ENCODE measurements at regions not wholly inside any gene's neighbourhood (a gene's known extent, or its start where the extent isn't known, plus 50 kb on each side); places are given as distances from the start of the nearest gene placed in this dataset.

- DNase-seq, result no peak
Measured at GRCh38 chr1:5748286-5749225, 243.7 kb downstream of the NPHP4 start.

DNA sequence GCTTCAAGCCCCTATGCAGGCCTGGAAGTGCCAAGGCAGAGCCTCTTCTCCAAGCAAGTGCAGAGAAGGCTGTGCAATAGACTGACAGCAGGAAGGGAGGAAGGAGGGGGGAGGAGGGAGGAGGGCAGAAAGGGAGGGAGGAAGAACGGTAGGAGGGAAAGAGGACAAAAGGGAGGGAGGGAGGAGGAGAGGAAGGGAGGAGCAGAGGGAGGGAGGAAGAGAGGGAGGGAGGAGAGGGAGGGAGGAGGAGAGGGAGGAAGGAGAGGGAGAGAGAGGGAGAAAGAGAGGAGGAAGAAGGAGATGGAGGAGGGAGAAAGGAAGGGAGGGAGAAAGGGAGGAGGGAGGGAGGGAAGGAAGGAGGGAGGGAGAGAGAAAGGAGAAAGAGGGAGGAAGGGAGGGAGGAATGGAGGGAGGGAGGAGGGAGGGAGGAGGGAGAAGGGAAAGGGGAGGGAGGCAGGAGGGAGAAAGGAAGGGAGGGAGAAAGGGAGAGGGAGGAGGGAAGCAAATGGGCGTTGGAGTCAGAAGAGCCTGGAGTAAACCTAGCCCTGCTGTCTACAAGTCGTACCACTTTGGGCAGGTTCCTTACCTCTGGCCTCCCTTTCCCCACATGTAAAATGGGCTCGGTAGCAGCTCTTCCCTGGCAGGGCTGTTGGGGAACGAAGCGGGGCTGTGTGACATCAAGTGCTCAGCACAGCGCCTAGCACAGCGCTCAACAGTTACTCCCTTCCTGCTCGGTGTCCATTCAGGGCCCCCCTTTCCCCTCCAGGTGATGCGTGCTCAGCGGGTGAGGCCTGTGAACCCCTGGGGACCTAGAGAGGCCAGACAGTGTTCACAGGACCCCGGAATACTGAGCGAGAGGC lies 244.6 kb downstream of the NPHP4 start:
- no peak for DNase-seq

GRCh38 chr1:5746611-5747425 lies 245.4 kb downstream of the NPHP4 start:
- DNase-seq, result no peak

GRCh38 chr1:5745800-5746610 lies 246.2 kb downstream of the NPHP4 start:
- peak; percentile 63 for DNase-seq

GRCh38 chr1:5744911-5745799 lies 247.1 kb downstream of the NPHP4 start:
- DNase-seq, result no peak

GRCh38 chr1:5744341-5744740 lies 247.9 kb downstream of the NPHP4 start:
- DNase-seq, result no peak

DNA sequence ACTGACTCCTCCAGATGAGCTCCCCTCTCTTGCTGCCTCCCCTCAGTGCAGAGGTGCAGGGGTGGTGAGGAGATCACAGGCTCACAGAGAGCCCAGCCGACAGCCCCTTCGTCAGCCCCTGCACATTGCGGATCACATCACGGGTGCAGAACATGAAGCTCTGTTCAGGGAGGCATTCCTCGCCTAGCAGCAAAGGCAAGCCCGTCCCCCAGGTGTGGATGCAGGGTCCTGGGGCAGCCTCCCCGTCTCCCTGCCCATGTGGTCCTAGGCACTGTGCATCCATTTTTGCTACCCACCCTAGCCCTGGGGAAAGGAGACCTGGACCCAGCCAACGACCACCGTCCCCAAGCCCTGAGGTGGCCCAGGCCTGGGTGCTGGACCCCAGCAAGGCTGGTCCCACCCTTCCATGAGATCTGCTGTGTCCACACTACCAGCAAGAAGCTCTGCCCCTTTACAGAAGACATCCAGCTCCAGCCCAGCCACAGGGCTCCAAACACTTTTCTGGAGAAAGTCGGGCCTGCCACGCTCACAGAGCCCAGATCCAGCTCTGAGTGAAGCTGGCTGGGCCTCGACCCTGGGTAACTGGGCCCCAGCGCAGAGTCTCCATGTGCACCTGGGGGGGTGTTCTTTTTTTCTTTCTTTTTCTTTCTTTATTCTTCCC lies 248.7 kb downstream of the NPHP4 start:
- DNase-seq, result no peak

DNA sequence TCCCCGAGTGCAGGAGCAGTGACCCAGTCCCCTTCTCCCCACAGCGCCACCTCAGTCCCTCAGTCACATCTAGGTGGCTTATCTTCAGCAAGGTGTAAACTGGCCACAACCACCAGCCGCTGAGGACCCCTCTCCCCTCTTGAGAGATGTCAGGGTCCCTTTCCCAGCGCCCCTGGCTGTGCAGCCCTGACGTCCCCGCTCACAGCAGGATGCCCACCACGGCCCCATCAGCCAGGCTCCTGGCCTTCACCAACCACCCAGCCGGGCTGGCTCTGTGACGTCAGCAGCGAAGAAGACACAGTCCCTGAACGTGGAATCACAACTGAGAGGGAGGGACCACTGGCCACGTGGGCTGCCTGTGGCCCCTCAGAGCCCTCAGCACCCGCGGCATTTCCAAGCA lies 249.4 kb downstream of the NPHP4 start:
- no peak for DNase-seq

DNA sequence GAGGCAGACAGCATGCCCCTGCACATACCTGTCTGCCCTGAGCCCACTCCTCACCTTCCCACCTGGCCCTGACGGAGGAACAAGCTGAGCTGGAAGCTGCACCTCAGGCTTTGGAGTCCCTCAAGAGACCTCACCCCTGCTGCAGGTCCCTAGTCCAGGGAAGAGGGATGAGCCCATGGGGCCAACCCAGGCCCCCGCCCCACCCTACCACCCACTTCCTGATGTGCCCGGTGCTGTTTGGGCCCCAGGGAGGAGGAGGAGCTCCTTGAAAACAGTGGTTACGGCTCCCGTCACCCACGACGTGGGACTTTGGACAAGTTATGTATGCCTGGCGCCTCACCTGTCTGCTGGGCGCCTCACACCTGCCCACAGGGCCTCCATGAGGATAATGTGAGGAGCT lies 250.2 kb downstream of the NPHP4 start:
- no peak for DNase-seq

- no peak for DNase-seq
Measured at GRCh38 chr1:5740865-5741860, 251.1 kb downstream of the NPHP4 start.

GRCh38 chr1:5740450-5740849 lies 251.8 kb downstream of the NPHP4 start:
- no peak for DNase-seq

DNA sequence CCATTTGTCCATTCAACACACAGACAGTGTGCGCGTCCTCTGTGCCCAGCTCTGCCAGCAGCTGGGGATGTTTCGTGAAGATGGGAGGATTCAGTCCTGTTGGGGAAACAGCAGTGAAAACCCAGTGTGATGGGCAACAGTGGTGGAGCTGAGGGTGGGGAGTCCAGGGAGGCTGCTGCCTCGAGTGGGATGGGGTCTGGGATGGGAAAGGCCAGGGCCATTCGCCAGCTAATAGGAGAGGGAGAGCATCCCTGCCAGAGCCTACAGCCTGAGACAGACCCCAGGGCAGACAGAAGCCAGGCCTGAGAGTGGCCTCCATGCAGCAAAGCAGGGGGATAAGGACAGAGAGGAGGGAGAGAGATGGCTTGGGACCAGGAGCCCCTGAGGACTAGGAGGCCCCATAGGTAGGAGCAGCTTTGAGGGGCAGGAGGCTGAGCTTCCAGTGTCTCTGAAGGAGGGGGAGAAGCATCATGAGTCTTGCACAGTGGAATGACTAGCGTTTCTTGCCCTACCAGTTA lies 252.6 kb downstream of the NPHP4 start:
- no peak for DNase-seq

DNA sequence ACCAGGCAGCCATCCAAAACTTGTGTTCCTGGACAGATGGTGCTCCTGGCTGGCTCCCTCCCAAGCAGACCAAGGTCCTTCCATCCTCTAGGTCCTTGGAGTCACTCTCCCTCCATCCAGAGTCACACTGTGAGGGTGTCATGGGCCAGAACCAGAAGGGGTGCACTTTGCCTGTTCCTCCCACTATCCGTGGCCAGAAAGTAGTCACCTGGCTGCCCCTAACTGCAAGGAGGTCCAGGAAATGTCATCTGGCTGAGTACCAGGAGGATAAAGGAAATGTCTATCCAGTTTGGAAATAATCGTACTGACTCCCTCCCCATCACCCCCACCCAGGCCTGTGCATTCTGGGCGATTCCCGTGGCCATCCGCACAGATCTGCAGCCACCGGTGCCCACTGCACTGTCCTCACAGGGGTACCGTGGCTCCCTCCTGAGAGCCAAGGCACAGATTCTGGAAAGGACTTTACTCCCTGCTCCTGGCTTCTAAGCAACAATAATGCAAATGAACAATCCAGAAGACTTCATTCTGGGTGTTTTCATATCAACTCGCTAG lies 253.2 kb downstream of the NPHP4 start:
- DNase-seq, result no peak

DNA sequence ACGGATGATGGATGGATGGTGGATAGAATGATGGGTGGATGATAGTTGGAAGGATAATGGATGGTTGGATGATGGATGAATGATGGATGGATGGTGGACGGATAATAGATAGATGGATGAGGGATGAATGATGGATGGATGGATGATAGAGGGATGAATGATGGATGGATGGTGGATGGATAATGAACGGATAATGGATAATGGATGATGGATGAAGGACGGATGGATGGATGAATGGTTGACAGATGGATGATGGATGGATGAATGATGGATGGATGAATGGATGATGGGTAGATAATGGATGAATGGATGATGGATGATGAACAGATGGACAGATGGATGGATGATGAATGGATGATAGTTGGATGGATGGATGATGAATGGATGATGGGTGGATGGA lies 255.1 kb downstream of the NPHP4 start:
- DNase-seq, result no peak

GRCh38 chr1:5734996-5735395 lies 257.2 kb downstream of the NPHP4 start:
- DNase-seq, result no peak

- DNase-seq, result no peak
Measured at GRCh38 chr1:5734414-5734813, 257.8 kb downstream of the NPHP4 start.

DNA sequence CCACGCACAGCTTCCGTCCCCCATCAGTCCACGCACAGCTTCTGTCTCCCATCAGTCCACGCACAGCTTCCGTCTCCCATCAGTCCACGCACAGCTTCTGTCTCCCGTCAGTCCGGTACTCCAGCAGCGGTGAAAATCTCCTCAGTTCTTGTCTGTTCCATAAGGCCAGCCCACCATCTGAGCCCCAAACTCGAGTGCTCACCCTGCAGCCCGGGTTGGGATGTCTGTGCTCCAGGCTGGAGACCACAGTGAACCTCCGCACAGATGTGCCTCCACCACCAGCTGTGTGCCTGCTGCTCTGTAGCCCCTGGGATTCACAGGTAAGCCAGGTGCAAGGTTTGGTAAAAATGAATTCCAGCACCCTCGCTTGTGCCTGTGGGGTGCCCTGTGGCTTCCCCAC lies 258.6 kb downstream of the NPHP4 start:
- DNase-seq, result no peak

DNA sequence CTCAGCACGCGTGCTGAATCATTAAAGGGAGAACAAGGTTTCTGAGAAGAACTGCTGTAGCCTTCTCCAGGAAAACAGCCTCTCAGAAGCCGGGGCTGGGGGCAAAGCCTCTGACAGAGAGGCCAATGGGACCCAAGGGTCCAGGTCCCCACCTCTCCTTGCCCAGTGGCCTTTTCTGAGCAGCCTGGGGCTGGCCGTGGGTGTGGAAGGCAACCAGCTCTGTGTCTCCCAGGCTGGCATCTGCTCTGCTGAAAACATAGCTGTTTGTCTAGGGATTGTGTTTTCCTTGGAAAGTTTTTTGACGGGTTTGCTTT lies 261.2 kb downstream of the NPHP4 start:
- DNase-seq, result no peak

Data from NCI-H1436 (cell line).